SK-N-SH treated with all-trans-retinoic acid at 6 μM for 48 hours (cell line): ENCODE measurements at regions not wholly inside any gene's neighbourhood (a gene's known extent, or its start where the extent isn't known, plus 50 kb on each side); places are given as distances from the start of the nearest gene placed in this dataset.

Experiments
- ATAC-seq: fragments of 200-7000 bp; cut with Tn5 transposase; 3 replicates; pipeline ENCODE4 v1.9.1; 2020; ENCODE audit warnings: mild to moderate bottlenecking, moderate library complexity
- ARNTL ChIP-seq: fragments of 450-650 bp; formaldehyde crosslinking; IDR thresholded peaks from 2 replicates; pipeline ENCODE4 v1.5.0; 2020; ENCODE audit warnings: low read depth, mild to moderate bottlenecking, moderate library complexity, borderline replicate concordance
- CREB5 ChIP-seq: fragments of 250-450 bp; sonication (Bioruptor Pico); IDR thresholded peaks from 2 replicates; pipeline ENCODE4 v1.5.1; 2020; ENCODE audit warnings: low read depth, mild to moderate bottlenecking, moderate library complexity
- CSDC2 ChIP-seq: fragments of 250-450 bp; sonication (Bioruptor Pico); IDR thresholded peaks from 2 replicates; pipeline ENCODE4 v1.5.0; 2020; ENCODE audit warnings: mild to moderate bottlenecking, moderate library complexity
- CSRNP3 ChIP-seq: fragments of 250-450 bp; sonication (Bioruptor Pico); IDR thresholded peaks from 2 replicates; pipeline ENCODE4 v1.5.1; 2021; ENCODE audit warnings: mild to moderate bottlenecking, moderate library complexity
- ESRRG ChIP-seq: fragments of 250-450 bp; sonication (Bioruptor Pico); IDR thresholded peaks from 2 replicates; pipeline ENCODE4 v1.6.1; 2021; ENCODE audit warnings: mild to moderate bottlenecking
- GLIS3 ChIP-seq: fragments of 250-450 bp; sonication (Bioruptor Pico); IDR thresholded peaks from 2 replicates; pipeline ENCODE4 v1.5.0; 2020; ENCODE audit warnings: mild to moderate bottlenecking, moderate library complexity
- ISL1 ChIP-seq: fragments of 250-450 bp; sonication (Bioruptor Pico); IDR thresholded peaks from 2 replicates; pipeline ENCODE4 v2.1.2; 2022; ENCODE audit warnings: mild to moderate bottlenecking, moderate library complexity
- PATZ1 ChIP-seq: fragments of 250-450 bp; sonication (Bioruptor Pico); IDR thresholded peaks from 2 replicates; pipeline ENCODE4 v1.8.0; 2020; ENCODE audit warnings: mild to moderate bottlenecking, moderate library complexity, borderline replicate concordance
- POU6F1 ChIP-seq: fragments of 250-450 bp; sonication (Bioruptor Pico); IDR thresholded peaks from 2 replicates; pipeline ENCODE4 v1.8.0; 2021; ENCODE audit warnings: low read depth, mild to moderate bottlenecking, moderate library complexity, borderline replicate concordance
- PPARA ChIP-seq: fragments of 250-450 bp; sonication (Bioruptor Pico); IDR thresholded peaks from 2 replicates; pipeline ENCODE4 v1.5.0; 2020; ENCODE audit warnings: mild to moderate bottlenecking, borderline replicate concordance
- RARB ChIP-seq: fragments of 250-450 bp; sonication (Bioruptor Pico); IDR thresholded peaks from 2 replicates; pipeline ENCODE4 v1.8.0; 2021; ENCODE audit warnings: mild to moderate bottlenecking, moderate library complexity
- SNAI2 ChIP-seq: fragments of 250-450 bp; sonication (Bioruptor Pico); IDR thresholded peaks from 2 replicates; pipeline ENCODE4 v1.5.0; 2020; ENCODE audit warnings: mild to moderate bottlenecking, moderate library complexity
- TCF4 ChIP-seq: fragments of 250-450 bp; sonication (Bioruptor Pico); IDR thresholded peaks from 2 replicates; pipeline ENCODE4 v1.8.0; 2021; ENCODE audit warnings: mild to moderate bottlenecking, moderate library complexity, borderline replicate concordance
- TSHZ2 ChIP-seq: fragments of 250-450 bp; sonication (Bioruptor Pico); IDR thresholded peaks from 2 replicates; pipeline ENCODE4 v1.5.0; 2020; ENCODE audit warnings: mild to moderate bottlenecking, moderate library complexity
- ZC3H10 ChIP-seq: fragments of 250-450 bp; sonication (Bioruptor Pico); IDR thresholded peaks from 2 replicates; pipeline ENCODE4 v1.5.1; 2021; ENCODE audit warnings: mild to moderate bottlenecking, moderate library complexity
- ZNF8 ChIP-seq: fragments of 450-650 bp; formaldehyde crosslinking; IDR thresholded peaks from 2 replicates; pipeline ENCODE4 v1.5.0; 2020; ENCODE audit warnings: mild to moderate bottlenecking, moderate library complexity

- no peak for ATAC-seq
- no peak for TF ChIP-seq TCF4
- no peak for TF ChIP-seq ARNTL (CRISPR knock-in tag)
- TF ChIP-seq PATZ1 = no peak
- no peak for TF ChIP-seq CSRNP3 (CRISPR knock-in tag)
Measured at GRCh38 chr5:2461701-2462691, 289.5 kb downstream of the IRX2 start.

GRCh38 chr5:2460098-2460497 lies 291.4 kb downstream of the IRX2 start:
- ATAC-seq = no peak
- TF ChIP-seq PPARA (no peak), PATZ1 (no peak), GLIS3 (CRISPR knock-in tag) (no peak), POU6F1 (CRISPR knock-in tag) (no peak), TSHZ2 (no peak), CREB5 (no peak), ESRRG (CRISPR knock-in tag) (no peak), RARB (no peak), ZNF8 (no peak)
- TF ChIP-seq, all 23 proteins: peak for 0

- TF ChIP-seq CSDC2 (CRISPR knock-in tag) (no peak), ESRRG (CRISPR knock-in tag) (no peak), ISL1 (CRISPR knock-in tag) (no peak), CREB5 (no peak), RARB (no peak), ARNTL (CRISPR knock-in tag) (no peak), PATZ1 (no peak), TSHZ2 (no peak), SNAI2 (no peak), ZC3H10 (CRISPR knock-in tag) (no peak)
- ATAC-seq = no peak
Measured at GRCh38 chr5:2459251-2459650, 292.2 kb downstream of the IRX2 start.
